Thymus (tissue), 11 donors: ENCODE measurements at regions not wholly inside any gene's neighbourhood (a gene's known extent, or its start where the extent isn't known, plus 50 kb on each side); places are given as distances from the start of the nearest gene placed in this dataset.

Experiments
- DNase-seq, 9 donors: peaks; one replicate each; pipeline ENCODE4 v3.0.0-alpha.2; 2013; ENCODE audit warnings: low spot score in 9 of 9, low read depth in 6 of 9, missing footprints in 1 of 9
- H3K27ac ChIP-seq, 2 donors: one replicate each; pipeline ENCODE4 v1.5.1; 2013; ENCODE audit warnings: control low read depth in 1 of 2, low read depth in 1 of 2, low read length in 1 of 2, mild to moderate bottlenecking in 1 of 2, moderate library complexity in 1 of 2
- H3K27me3 ChIP-seq, 2 donors: one replicate each; pipeline ENCODE4 v1.5.1; 2013; ENCODE audit warnings: low read length in 1 of 2; ENCODE audit not compliant: control insufficient read depth in 2 of 2, insufficient read depth in 1 of 2
- H3K36me3 ChIP-seq, 2 donors: one replicate each; pipeline ENCODE4 v1.5.1; 2013; ENCODE audit warnings: low read length in 1 of 2, mild to moderate bottlenecking in 1 of 2, moderate library complexity in 1 of 2; ENCODE audit not compliant: control insufficient read depth in 2 of 2, insufficient read depth in 2 of 2
- H3K4me1 ChIP-seq, 2 donors: one replicate each; pipeline ENCODE4 v1.5.1; 2013; ENCODE audit warnings: low read length in 2 of 2; ENCODE audit not compliant: control insufficient read depth in 2 of 2, insufficient read depth in 2 of 2
- H3K4me3 ChIP-seq, 2 donors: one replicate each; pipeline ENCODE4 v1.5.1; 2013; ENCODE audit warnings: low read length in 2 of 2, control low read depth in 1 of 2, mild to moderate bottlenecking in 1 of 2
- H3K9me3 ChIP-seq, 2 donors: one replicate each; pipeline ENCODE4 v1.5.1; 2013; ENCODE audit warnings: low read length in 1 of 2, mild to moderate bottlenecking in 1 of 2; ENCODE audit not compliant: control insufficient read depth in 2 of 2, insufficient read depth in 1 of 2
- WGBS: extraction: QIAGEN DNeasy Blood & Tissue Kit; methylation state at CpG from one replicate; pipeline ENCODE4 v1.1.7; 2013; 5-methylcytosine and 5-hydroxymethylcytosine counted together
- donor health status: healthy.

DNA sequence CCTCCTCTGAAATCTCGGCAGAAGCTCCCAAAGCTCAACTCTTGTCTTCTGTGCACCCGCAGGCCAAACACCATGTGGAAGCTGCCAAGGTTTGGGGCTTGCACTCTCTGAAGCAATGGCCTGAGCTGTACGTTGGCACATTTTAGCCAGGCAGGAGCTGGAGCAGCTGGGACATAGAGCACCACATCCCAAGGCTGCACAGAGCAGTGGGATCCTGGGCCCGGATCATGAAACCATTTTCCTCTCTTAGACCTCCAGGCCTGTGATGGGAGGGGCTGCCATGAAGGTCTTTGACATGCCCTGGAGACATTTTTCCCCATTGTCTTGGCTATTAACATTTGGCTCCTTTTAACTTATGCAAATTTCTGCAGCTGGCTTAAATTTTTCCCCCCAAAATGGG, 567.1 kb upstream of the ZNF608 start:
- H3K4me3 ChIP-seq = no peak overlapping the region
- WGBS = 93% methylated on average over 4 of the region's 4 CpGs
- no peaks in the 10 kb centered on the region for H3K4me1 ChIP-seq
- no peak for DNase-seq
- no peaks in the 10 kb centered on the region for H3K9me3 ChIP-seq
- H3K27ac ChIP-seq = no peak overlapping the region
- H3K27me3 ChIP-seq = no peaks in the 10 kb centered on the region
- H3K36me3 ChIP-seq = no peaks in the 10 kb centered on the region

- Histone ChIP-seq H3K36me3 (no peaks in the 10 kb centered on the region), H3K27ac (no peak overlapping the region), H3K4me3 (no peak overlapping the region), H3K27me3 (no peaks in the 10 kb centered on the region), H3K4me1 (no peaks in the 10 kb centered on the region), H3K9me3 (no peaks in the 10 kb centered on the region)
- DNase-seq = no peak
- WGBS = 99% methylated on average over 1 of the region's 1 CpG
Measured at GRCh38 chr5:125315306-125315705, 568.9 kb upstream of the ZNF608 start.

DNA sequence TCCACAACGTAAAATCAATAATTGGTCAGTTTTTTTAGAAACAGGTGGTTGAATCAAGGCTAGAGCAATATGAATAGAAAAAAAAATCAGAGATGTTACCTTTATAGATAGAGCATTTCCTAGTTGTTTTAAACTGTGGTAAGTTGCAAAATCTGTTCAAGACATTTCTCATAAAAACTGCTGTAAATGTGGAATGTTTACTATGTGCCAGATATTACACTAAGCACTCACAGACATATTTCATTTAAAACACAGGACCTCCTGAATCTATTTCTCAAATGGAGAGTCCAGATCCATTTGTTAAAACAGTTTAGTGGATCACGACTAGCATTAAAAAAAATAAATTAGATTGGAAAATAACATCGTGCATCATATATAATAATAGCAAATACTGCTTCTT, 570.0 kb upstream of the ZNF608 start:
- Histone ChIP-seq H3K9me3 (no peaks in the 10 kb centered on the region), H3K27ac (no peak overlapping the region), H3K36me3 (no peaks in the 10 kb centered on the region), H3K4me1 (no peaks in the 10 kb centered on the region), H3K27me3 (no peaks in the 10 kb centered on the region), H3K4me3 (no peak overlapping the region)
- no peak for DNase-seq
- WGBS = 93% methylated on average over 3 of the region's 3 CpGs

GRCh38 chr5:125316915-125317535, 570.6 kb upstream of the ZNF608 start:
- no peak overlapping the region for H3K27ac ChIP-seq
- no peaks in the 10 kb centered on the region for H3K9me3 ChIP-seq
- H3K36me3 ChIP-seq = no peaks in the 10 kb centered on the region
- H3K4me3 ChIP-seq = no peak overlapping the region
- no peak for DNase-seq
- H3K27me3 ChIP-seq = no peaks in the 10 kb centered on the region
- H3K4me1 ChIP-seq = no peaks in the 10 kb centered on the region
- WGBS = 89% methylated on average over 7 of the region's 7 CpGs

- Histone ChIP-seq H3K36me3 (no peaks in the 10 kb centered on the region), H3K9me3 (no peaks in the 10 kb centered on the region), H3K4me3 (no peak overlapping the region), H3K4me1 (no peaks in the 10 kb centered on the region), H3K27ac (no peak overlapping the region), H3K27me3 (no peaks in the 10 kb centered on the region)
- 95% methylated on average over 5 of the region's 5 CpGs for WGBS
- DNase-seq = no peak
Measured at GRCh38 chr5:125317536-125317995, 571.1 kb upstream of the ZNF608 start.

DNA sequence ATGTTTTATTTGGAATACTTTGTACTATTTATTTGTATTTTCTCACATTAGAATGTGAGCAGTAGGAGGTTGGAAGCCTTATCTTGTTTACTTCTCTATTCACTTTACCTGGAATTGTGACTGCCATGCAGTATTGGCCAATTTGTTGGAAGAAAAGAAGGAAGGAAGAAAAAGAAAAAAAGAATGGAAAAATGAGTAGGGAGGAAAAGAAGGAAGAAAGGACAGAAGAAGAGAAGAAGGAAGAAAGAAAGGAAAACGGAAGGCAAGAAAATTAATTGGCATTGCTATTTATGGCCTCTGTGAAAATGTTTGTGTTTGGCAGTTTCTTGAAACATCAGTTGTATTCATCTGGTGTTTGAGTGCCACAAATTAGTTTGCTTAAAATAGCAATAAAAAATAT, 575.2 kb upstream of the ZNF608 start:
- DNase-seq = no peak
- H3K27me3 ChIP-seq = no peaks in the 10 kb centered on the region
- 98% methylated on average over 1 of the region's 1 CpG for WGBS
- H3K27ac ChIP-seq = no peak overlapping the region
- H3K36me3 ChIP-seq = no peaks in the 10 kb centered on the region
- H3K4me1 ChIP-seq = no peaks in the 10 kb centered on the region
- H3K4me3 ChIP-seq = no peak overlapping the region
- H3K9me3 ChIP-seq = no peaks in the 10 kb centered on the region

DNA sequence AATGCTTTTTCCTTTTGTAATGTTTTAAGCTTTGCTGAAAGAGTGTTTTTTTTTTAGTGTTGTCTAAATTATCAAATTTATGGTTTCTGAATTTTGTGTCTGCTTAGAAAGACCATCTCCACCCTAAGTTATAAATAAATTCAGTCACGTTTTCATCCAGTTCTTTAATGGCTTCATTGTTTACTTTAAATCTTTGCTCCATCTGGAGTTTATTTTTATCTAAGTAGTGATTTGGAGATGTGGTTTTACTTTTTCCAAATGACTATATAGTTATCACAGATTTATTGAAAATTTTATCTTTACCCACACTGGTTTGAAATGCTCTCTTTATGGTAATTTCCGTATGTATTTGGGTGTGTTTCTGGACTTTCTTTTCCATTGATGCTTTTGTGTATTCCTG, 577.2 kb upstream of the ZNF608 start:
- Histone ChIP-seq H3K27ac (no peak overlapping the region), H3K27me3 (no peaks in the 10 kb centered on the region), H3K4me3 (no peak overlapping the region), H3K4me1 (no peaks in the 10 kb centered on the region), H3K9me3 (no peaks in the 10 kb centered on the region), H3K36me3 (no peaks in the 10 kb centered on the region)
- DNase-seq = no peak
- WGBS = 78% methylated on average over 2 of the region's 2 CpGs

GRCh38 chr5:125325488-125326149, 579.2 kb upstream of the ZNF608 start:
- Histone ChIP-seq H3K9me3 (no peaks in the 10 kb centered on the region), H3K27me3 (no peaks in the 10 kb centered on the region), H3K4me3 (no peak overlapping the region), H3K27ac (no peak overlapping the region), H3K4me1 (no peaks in the 10 kb centered on the region), H3K36me3 (no peaks in the 10 kb centered on the region)
- 94% methylated on average over 4 of the region's 4 CpGs for WGBS
- DNase-seq = no peak

GRCh38 chr5:125326150-125326510, 579.7 kb upstream of the ZNF608 start:
- no peak overlapping the region for H3K27ac ChIP-seq
- H3K27me3 ChIP-seq = no peaks in the 10 kb centered on the region
- no peaks in the 10 kb centered on the region for H3K4me1 ChIP-seq
- DNase-seq = no peak
- no peak overlapping the region for H3K4me3 ChIP-seq
- H3K9me3 ChIP-seq = no peaks in the 10 kb centered on the region
- H3K36me3 ChIP-seq = no peaks in the 10 kb centered on the region
